IPS-18a (cell line): ENCODE measurements at regions not wholly inside any gene's neighbourhood (a gene's known extent, or its start where the extent isn't known, plus 50 kb on each side); places are given as distances from the start of the nearest gene placed in this dataset.

ENCODE experiments used
- H3K27ac ChIP-seq: one replicate; pipeline ENCODE4 v1.5.1; 2013; ENCODE audit warnings: low read length
- H3K27me3 ChIP-seq: one replicate; pipeline ENCODE4 v1.6.1; 2013; ENCODE audit warnings: mild to moderate bottlenecking, low read length; ENCODE audit not compliant: control insufficient read depth, insufficient read depth
- H3K36me3 ChIP-seq: one replicate; pipeline ENCODE4 v1.6.1; 2013; ENCODE audit warnings: low read depth, low read length; ENCODE audit not compliant: control insufficient read depth
- H3K4me1 ChIP-seq: one replicate; pipeline ENCODE4 v1.6.1; 2013; ENCODE audit warnings: low read depth, low read length; ENCODE audit not compliant: control insufficient read depth
- H3K4me3 ChIP-seq: one replicate; pipeline ENCODE4 v1.5.1; 2013; ENCODE audit warnings: low read length
- H3K9ac ChIP-seq: one replicate; pipeline ENCODE4 v1.6.1; 2013; ENCODE audit warnings: mild to moderate bottlenecking, low read length, moderate library complexity
- H3K9me3 ChIP-seq: one replicate; pipeline ENCODE4 v1.6.1; 2013; ENCODE audit warnings: low read depth, low read length; ENCODE audit not compliant: control insufficient read depth

DNA sequence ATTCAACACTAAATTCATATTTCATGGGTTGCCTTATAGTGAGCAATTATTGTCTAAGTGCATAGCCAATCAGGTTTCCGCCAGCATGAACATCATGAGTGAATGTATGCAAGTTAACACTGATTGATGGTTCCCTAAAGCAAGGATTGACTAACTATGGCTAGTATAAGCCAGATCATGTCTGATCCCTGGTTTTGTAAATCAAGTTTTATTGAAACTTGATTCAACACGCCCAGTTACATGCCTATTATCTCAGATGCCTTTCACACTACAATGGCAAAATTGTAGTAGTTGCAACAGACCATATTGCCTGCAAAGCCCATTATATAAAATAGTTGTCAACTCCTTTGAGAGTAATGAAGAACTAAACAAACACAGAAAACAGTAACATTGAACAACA, 1127.4 kb downstream of the NCAM2 start:
- H3K27ac ChIP-seq, result no peak overlapping the region
- H3K9ac ChIP-seq, result no peak overlapping the region
- peaks cover 5% of the 10 kb centered on the region for H3K4me1 ChIP-seq
- H3K27me3 ChIP-seq, result no peaks in the 10 kb centered on the region
- H3K9me3 ChIP-seq, result no peaks in the 10 kb centered on the region
- no peaks in the 10 kb centered on the region for H3K36me3 ChIP-seq
- H3K4me3 ChIP-seq, result no peak overlapping the region

DNA sequence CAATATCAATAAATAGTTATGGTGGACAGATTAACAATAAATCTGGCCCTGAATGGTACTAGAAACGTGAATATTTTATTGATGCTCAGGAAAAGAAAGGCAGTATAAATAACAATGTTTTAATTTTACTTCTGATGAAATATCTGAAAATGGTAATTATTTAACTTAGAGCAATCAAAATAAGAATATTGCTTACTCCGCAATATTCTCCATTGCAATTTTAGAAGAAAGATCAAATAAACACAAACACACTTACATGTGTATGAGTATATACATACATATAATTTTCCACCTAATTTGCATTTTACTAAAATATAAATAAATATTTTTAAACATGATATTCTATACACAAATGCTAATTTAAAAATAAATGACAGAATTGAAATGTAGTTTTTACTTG, 1130.5 kb downstream of the NCAM2 start:
- Histone ChIP-seq H3K9ac (no peak overlapping the region), H3K27me3 (no peaks in the 10 kb centered on the region), H3K4me3 (no peak overlapping the region), H3K9me3 (no peaks in the 10 kb centered on the region), H3K27ac (no peak overlapping the region), H3K36me3 (no peaks in the 10 kb centered on the region), H3K4me1 (peaks cover 5% of the 10 kb centered on the region)

DNA sequence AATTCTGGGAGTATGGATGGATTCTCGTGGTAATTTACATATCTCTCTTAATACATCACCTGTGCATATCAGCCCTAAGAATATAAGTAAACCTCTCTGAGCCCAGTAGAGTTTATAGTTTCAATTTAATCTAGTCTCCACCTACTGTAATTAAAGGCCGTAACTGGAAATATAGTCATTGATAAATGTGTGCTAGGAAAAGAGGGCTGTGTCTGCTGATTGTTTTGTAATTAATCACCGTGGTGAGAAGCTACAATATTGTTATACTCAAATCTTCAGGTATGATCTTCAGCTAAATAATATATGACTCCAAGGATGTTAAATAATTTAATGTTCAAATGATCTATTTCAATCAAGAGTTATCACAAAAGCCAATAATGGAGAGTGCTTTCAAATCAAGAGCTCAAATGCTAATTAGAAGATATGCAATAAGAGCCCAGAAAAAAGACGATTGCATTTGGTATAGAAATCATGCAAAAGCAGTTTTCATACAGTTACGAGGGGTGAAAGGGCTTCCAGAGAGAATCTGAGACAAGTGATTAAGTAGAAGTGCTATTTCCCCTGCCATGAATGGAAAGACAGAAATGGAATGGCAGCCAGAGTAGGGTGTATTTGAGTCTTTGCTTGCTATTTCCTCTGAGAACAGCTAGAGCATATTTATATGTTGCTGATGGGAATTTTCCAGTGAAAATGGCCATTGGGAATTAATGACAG, 1134.3 kb downstream of the NCAM2 start:
- Histone ChIP-seq H3K27ac (no peak overlapping the region), H3K27me3 (no peaks in the 10 kb centered on the region), H3K4me1 (no peaks in the 10 kb centered on the region), H3K4me3 (no peak overlapping the region), H3K9ac (no peak overlapping the region), H3K9me3 (no peaks in the 10 kb centered on the region), H3K36me3 (no peaks in the 10 kb centered on the region)

DNA sequence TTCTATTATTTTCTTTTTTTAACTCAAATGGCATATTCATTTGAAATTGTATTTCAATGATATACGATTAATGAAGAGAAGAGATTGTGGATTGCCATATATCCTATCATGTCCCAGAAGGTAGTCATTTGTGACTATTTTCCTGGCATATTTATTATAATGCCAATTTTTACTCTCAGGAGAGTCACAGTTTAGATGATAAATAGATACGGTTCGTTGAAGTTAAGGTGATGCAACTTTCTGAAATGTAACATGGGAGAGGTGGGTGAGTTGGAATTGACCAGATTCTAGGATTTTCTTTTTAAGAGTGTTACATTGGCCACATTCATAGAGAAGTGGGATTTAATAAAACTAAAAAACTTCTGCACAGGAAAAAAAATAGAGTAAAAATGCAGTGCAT, 1138.5 kb downstream of the NCAM2 start:
- H3K9ac ChIP-seq, result no peak overlapping the region
- no peak overlapping the region for H3K4me3 ChIP-seq
- no peaks in the 10 kb centered on the region for H3K36me3 ChIP-seq
- no peaks in the 10 kb centered on the region for H3K9me3 ChIP-seq
- H3K4me1 ChIP-seq, result no peaks in the 10 kb centered on the region
- no peak overlapping the region for H3K27ac ChIP-seq
- no peaks in the 10 kb centered on the region for H3K27me3 ChIP-seq

- no peaks in the 10 kb centered on the region for H3K27me3 ChIP-seq
- H3K27ac ChIP-seq, result no peak overlapping the region
- H3K4me3 ChIP-seq, result no peak overlapping the region
- H3K4me1 ChIP-seq, result no peaks in the 10 kb centered on the region
- H3K36me3 ChIP-seq, result no peaks in the 10 kb centered on the region
- no peaks in the 10 kb centered on the region for H3K9me3 ChIP-seq
- H3K9ac ChIP-seq, result no peak overlapping the region
Observed at GRCh38 chr21:22138297-22139016, 1140.2 kb downstream of the NCAM2 start.

- H3K27me3 ChIP-seq, result no peaks in the 10 kb centered on the region
- no peaks in the 10 kb centered on the region for H3K36me3 ChIP-seq
- peaks cover 14% of the 10 kb centered on the region for H3K9me3 ChIP-seq
- no peak overlapping the region for H3K4me3 ChIP-seq
- no peak overlapping the region for H3K9ac ChIP-seq
- no peaks in the 10 kb centered on the region for H3K4me1 ChIP-seq
- H3K27ac ChIP-seq, result no peak overlapping the region
Observed at GRCh38 chr21:22145545-22145944, 1147.3 kb downstream of the NCAM2 start.

- H3K9me3 ChIP-seq, result no peaks in the 10 kb centered on the region
- H3K4me1 ChIP-seq, result no peaks in the 10 kb centered on the region
- H3K27me3 ChIP-seq, result no peaks in the 10 kb centered on the region
- H3K27ac ChIP-seq, result no peak overlapping the region
- no peaks in the 10 kb centered on the region for H3K36me3 ChIP-seq
- no peak overlapping the region for H3K9ac ChIP-seq
- no peak overlapping the region for H3K4me3 ChIP-seq
Observed at GRCh38 chr21:22154579-22155274, 1156.5 kb downstream of the NCAM2 start.

- Histone ChIP-seq H3K9ac (no peak overlapping the region), H3K9me3 (no peaks in the 10 kb centered on the region), H3K4me1 (no peaks in the 10 kb centered on the region), H3K27ac (no peak overlapping the region), H3K36me3 (no peaks in the 10 kb centered on the region), H3K4me3 (no peak overlapping the region), H3K27me3 (no peaks in the 10 kb centered on the region)
Observed at GRCh38 chr21:22164912-22165311, 1166.7 kb downstream of the NCAM2 start.

DNA sequence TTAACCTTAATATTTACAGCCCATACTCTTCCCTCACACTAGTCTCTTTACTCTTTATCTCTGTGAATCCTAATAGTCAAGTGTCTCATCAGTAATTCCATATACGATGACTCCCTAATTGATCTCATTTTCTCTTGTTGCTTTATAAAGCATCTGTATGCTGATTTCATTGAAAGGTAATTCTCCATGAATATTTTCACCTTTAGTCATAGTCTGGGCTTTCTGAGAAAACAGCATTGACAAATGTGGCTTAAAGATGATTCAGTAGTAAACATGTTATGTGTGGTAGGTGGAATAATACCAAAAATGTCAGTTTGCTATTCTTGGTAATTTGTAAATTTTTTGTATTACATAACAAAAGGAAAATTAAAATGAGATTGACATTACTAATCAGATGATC, 1176.5 kb downstream of the NCAM2 start:
- Histone ChIP-seq H3K4me3 (no peak overlapping the region), H3K27me3 (no peaks in the 10 kb centered on the region), H3K36me3 (no peaks in the 10 kb centered on the region), H3K27ac (no peak overlapping the region), H3K4me1 (no peaks in the 10 kb centered on the region), H3K9ac (no peak overlapping the region), H3K9me3 (no peaks in the 10 kb centered on the region)

DNA sequence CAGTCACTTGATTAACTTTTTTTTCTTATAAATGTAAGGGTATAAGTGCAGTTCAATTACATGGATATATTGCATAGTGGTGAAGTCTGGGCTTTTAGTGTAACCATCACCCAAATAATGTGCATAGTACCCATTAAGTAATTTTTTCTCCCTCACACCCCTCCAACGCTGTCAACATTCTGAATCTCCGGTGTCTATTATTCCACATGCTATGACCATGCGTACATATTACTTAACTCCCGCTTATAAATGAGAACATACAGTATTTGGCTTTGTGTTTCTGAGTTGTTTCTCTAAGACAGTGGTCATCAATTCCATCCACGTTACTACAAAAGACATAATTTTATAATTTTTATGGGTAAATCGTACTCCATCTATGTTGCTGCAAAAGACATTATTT, 1191.1 kb downstream of the NCAM2 start:
- no peak overlapping the region for H3K27ac ChIP-seq
- H3K4me3 ChIP-seq, result no peak overlapping the region
- H3K4me1 ChIP-seq, result no peaks in the 10 kb centered on the region
- no peaks in the 10 kb centered on the region for H3K36me3 ChIP-seq
- H3K27me3 ChIP-seq, result no peaks in the 10 kb centered on the region
- H3K9me3 ChIP-seq, result no peaks in the 10 kb centered on the region
- H3K9ac ChIP-seq, result no peak overlapping the region

GRCh38 chr21:22191581-22191980, 1193.4 kb downstream of the NCAM2 start:
- no peak overlapping the region for H3K4me3 ChIP-seq

More at GRCh38 chr21:22191581-22191980, 1193.4 kb downstream of the NCAM2 start:
- Histone ChIP-seq H3K9ac (no peak overlapping the region), H3K27me3 (no peaks in the 10 kb centered on the region), H3K9me3 (no peaks in the 10 kb centered on the region), H3K27ac (no peak overlapping the region), H3K36me3 (no peaks in the 10 kb centered on the region), H3K4me1 (no peaks in the 10 kb centered on the region)
